K562 (cell line): ENCODE measurements at regions not wholly inside any gene's neighbourhood (a gene's known extent, or its start where the extent isn't known, plus 50 kb on each side); places are given as distances from the start of the nearest gene placed in this dataset.

ENCODE experiments used
- ETS1 ChIP-seq: conservative IDR thresholded peaks from 2 replicates; pipeline ENCODE4 v1.6.1; 2011; ENCODE audit warnings: low read depth, mild to moderate bottlenecking, low read length; ENCODE audit not compliant: control insufficient read depth
- NEUROD1 ChIP-seq: fragments of 150-350 bp; IDR thresholded peaks from 2 replicates; pipeline ENCODE4 v1.6.1; 2014; ENCODE audit warnings: borderline replicate concordance, low read length, low read depth; ENCODE audit not compliant: partially characterized antibody
- POLR2AphosphoS2 ChIP-seq: IDR thresholded peaks from 2 replicates; pipeline ENCODE4 v1.6.1; 2012; ENCODE audit warnings: low read length, improper control_type of control experiment
- POLR2AphosphoS5 ChIP-seq: IDR thresholded peaks from 2 replicates; pipeline ENCODE4 v1.6.1; 2011; ENCODE audit warnings: mild to moderate bottlenecking, low read depth, low read length, moderate library complexity; ENCODE audit not compliant: control insufficient read depth, insufficient read depth
- TEAD1 ChIP-seq, 2 experiments: fragments of 450-650 bp in 1 of 2; sonication (generic) in 1 of 2; formaldehyde crosslinking; IDR thresholded peaks; 2 replicates each; pipeline versions ENCODE4 v1.4.0 to v1.8.0; 2020 to 2022; ENCODE audit warnings: mild to moderate bottlenecking in 2 of 2, missing genetic modification reagents in 1 of 2
- ZC3H11A ChIP-seq: IDR thresholded peaks from 2 replicates; pipeline ENCODE4 v1.6.1; 2012; ENCODE audit warnings: low read depth, low read length, improper control_type of control experiment

- no peak for TF ChIP-seq ETS1
- no peak for TF ChIP-seq POLR2AphosphoS2
- TF ChIP-seq ZC3H11A = no peak
- TF ChIP-seq NEUROD1 = no peak
- no peak for TF ChIP-seq POLR2AphosphoS5
- no peak for TF ChIP-seq TEAD1 (CRISPR knock-in tag; IDR thresholded peaks at IDR 0.05)
Measured at GRCh38 chr6:91031581-91031980, 444.7 kb upstream of the MAP3K7 start.
